Trophoblast cell (in vitro differentiated cells and primary cell): ENCODE measurements at regions not wholly inside any gene's neighbourhood (a gene's known extent, or its start where the extent isn't known, plus 50 kb on each side); places are given as distances from the start of the nearest gene placed in this dataset.
"Not testable (repeated sequence)": the region's sequence is repeated elsewhere in the genome, so short reads cannot be mapped to it uniquely, and the experiment has no call there.

Experiments used
- DNase-seq, 2 donors: peaks; one replicate each; pipeline ENCODE4 v3.0.0-alpha.2; 2016
- H2AFZ ChIP-seq: 2 replicates; pipeline ENCODE4 v1.6.1; 2013; ENCODE audit warnings: low read length, moderate library complexity, mild to moderate bottlenecking; ENCODE audit not compliant: insufficient read depth, poor library complexity
- H2AK5ac ChIP-seq: 2 replicates; pipeline ENCODE4 v1.6.1; 2013; ENCODE audit warnings: mild to moderate bottlenecking, low read length
- H2BK120ac ChIP-seq: 2 replicates; pipeline ENCODE4 v1.6.1; 2013; ENCODE audit warnings: low read length, mild to moderate bottlenecking, moderate library complexity; ENCODE audit not compliant: insufficient read depth, poor library complexity
- H2BK12ac ChIP-seq: 2 replicates; pipeline ENCODE4 v1.6.1; 2013; ENCODE audit warnings: mild to moderate bottlenecking, low read length, moderate library complexity
- H2BK5ac ChIP-seq: 2 replicates; pipeline ENCODE4 v1.6.1; 2013; ENCODE audit warnings: low read length, low read depth, moderate library complexity, mild to moderate bottlenecking; ENCODE audit not compliant: poor library complexity
- H3K14ac ChIP-seq: 2 replicates; pipeline ENCODE4 v1.6.1; 2013; ENCODE audit warnings: mild to moderate bottlenecking, low read length
- H3K18ac ChIP-seq: 2 replicates; pipeline ENCODE4 v1.6.1; 2013; ENCODE audit warnings: mild to moderate bottlenecking, low read length
- H3K23ac ChIP-seq: 2 replicates; pipeline ENCODE4 v1.6.1; 2013; ENCODE audit warnings: low read length
- H3K27ac ChIP-seq: 2 replicates; pipeline ENCODE4 v1.5.1; 2013; ENCODE audit warnings: low read depth, mild to moderate bottlenecking, inconsistent platforms, low read length, moderate library complexity
- H3K27me3 ChIP-seq: 2 replicates; pipeline ENCODE4 v1.6.1; 2013; ENCODE audit warnings: inconsistent platforms, mild to moderate bottlenecking, low read length, moderate library complexity; ENCODE audit not compliant: insufficient read depth
- H3K36me3 ChIP-seq, 2 experiments: 1 replicate in 1 of 2; 2 replicates in 1 of 2; pipeline ENCODE4 v1.6.1; 2013; ENCODE audit warnings: low read length in 2 of 2, mild to moderate bottlenecking in 2 of 2, moderate library complexity in 1 of 2; ENCODE audit not compliant: insufficient read depth in 2 of 2, control insufficient read depth in 1 of 2
- H3K4ac ChIP-seq: 2 replicates; pipeline ENCODE4 v1.6.1; 2013; ENCODE audit warnings: low read depth, mild to moderate bottlenecking, low read length, moderate library complexity
- H3K4me1 ChIP-seq, 2 experiments: 1 replicate in 1 of 2; 2 replicates in 1 of 2; pipeline ENCODE4 v1.6.1; 2013; ENCODE audit warnings: low read length in 2 of 2, mild to moderate bottlenecking in 2 of 2, moderate library complexity in 1 of 2; ENCODE audit not compliant: insufficient read depth in 2 of 2, control insufficient read depth in 1 of 2
- H3K4me2 ChIP-seq: 2 replicates; pipeline ENCODE4 v1.6.1; 2013; ENCODE audit warnings: inconsistent platforms, mild to moderate bottlenecking, low read length, moderate library complexity
- H3K4me3 ChIP-seq: 2 replicates; pipeline ENCODE4 v1.5.1; 2013; ENCODE audit warnings: mild to moderate bottlenecking, low read depth, low read length, inconsistent platforms
- H3K79me1 ChIP-seq: one replicate; pipeline ENCODE4 v1.6.1; 2013; ENCODE audit warnings: low read length
- H3K79me2 ChIP-seq: 2 replicates; pipeline ENCODE4 v1.6.1; 2013; ENCODE audit warnings: low read length, mild to moderate bottlenecking; ENCODE audit not compliant: control insufficient read depth, insufficient read depth, poor library complexity
- H3K9ac ChIP-seq: 2 replicates; pipeline ENCODE4 v1.6.1; 2013; ENCODE audit warnings: mild to moderate bottlenecking, low read length
- H3K9me3 ChIP-seq: 2 replicates; pipeline ENCODE4 v1.6.1; 2013; ENCODE audit warnings: low read depth, mild to moderate bottlenecking, control low read depth, inconsistent platforms, low read length; ENCODE audit not compliant: insufficient read depth
- H4K12ac ChIP-seq: 2 replicates; pipeline ENCODE4 v1.6.1; 2013; ENCODE audit warnings: low read depth, mild to moderate bottlenecking, low read length, moderate library complexity
- H4K8ac ChIP-seq: 2 replicates; pipeline ENCODE4 v1.6.1; 2013; ENCODE audit warnings: low read depth, mild to moderate bottlenecking, low read length, moderate library complexity
- H4K91ac ChIP-seq: one replicate; pipeline ENCODE4 v1.6.1; 2013; ENCODE audit warnings: low read depth, mild to moderate bottlenecking, low read length, moderate library complexity
- WGBS: extraction: QIAGEN DNeasy Blood & Tissue Kit; methylation state at CpG from one replicate; pipeline ENCODE4 v1.1.7; 2013; ENCODE audit warnings: missing lambda C conversion rate; ENCODE audit not compliant: insufficient read length, insufficient coverage; ENCODE audit errors: extremely low coverage; 5-methylcytosine and 5-hydroxymethylcytosine counted together

DNA sequence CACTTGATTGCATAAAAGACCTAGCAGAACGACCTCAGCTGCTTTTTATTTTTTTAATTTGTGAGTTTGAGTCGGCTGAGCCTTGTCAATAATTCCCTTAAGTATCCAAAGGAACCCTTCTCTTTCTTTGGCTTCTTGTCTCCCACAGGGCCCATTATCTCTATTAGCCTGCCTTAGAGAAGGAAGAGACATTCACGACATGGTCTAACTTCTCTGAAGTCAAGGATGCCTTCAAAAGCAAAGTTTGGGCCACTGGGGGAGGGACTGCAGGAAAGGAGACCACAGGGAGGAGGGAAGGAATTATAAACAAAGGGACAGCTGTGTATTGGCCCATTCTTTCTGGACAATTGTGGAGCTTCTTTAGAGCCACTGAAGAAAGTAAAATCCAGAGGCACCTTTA is 126.4 kb downstream of the BRMS1L start:
- Histone ChIP-seq H2AFZ (no peak overlapping the region), H3K27ac (no peak overlapping the region), H2BK120ac (no peak overlapping the region), H3K14ac (no peak overlapping the region), H3K4me1 (no peaks in the 10 kb centered on the region), H3K4me2 (no peak overlapping the region), H4K12ac (no peak overlapping the region), H2BK12ac (no peak overlapping the region), H3K79me1 (no peaks in the 10 kb centered on the region), H2BK5ac (no peak overlapping the region), H4K8ac (no peak overlapping the region), H3K4me3 (no peak overlapping the region), H3K9ac (no peak overlapping the region), H3K18ac (no peak overlapping the region), H3K36me3 (no peaks in the 10 kb centered on the region), H3K9me3 (no peaks in the 10 kb centered on the region), H3K27me3 (no peaks in the 10 kb centered on the region), H2AK5ac (no peak overlapping the region), H3K79me2 (no peaks in the 10 kb centered on the region), H3K4ac (no peak overlapping the region), H3K23ac (no peak overlapping the region), H4K91ac (no peak overlapping the region)
- WGBS: no CpG with 5 or more reads among the region's 3 CpGs
- DNase-seq: no peak

DNA sequence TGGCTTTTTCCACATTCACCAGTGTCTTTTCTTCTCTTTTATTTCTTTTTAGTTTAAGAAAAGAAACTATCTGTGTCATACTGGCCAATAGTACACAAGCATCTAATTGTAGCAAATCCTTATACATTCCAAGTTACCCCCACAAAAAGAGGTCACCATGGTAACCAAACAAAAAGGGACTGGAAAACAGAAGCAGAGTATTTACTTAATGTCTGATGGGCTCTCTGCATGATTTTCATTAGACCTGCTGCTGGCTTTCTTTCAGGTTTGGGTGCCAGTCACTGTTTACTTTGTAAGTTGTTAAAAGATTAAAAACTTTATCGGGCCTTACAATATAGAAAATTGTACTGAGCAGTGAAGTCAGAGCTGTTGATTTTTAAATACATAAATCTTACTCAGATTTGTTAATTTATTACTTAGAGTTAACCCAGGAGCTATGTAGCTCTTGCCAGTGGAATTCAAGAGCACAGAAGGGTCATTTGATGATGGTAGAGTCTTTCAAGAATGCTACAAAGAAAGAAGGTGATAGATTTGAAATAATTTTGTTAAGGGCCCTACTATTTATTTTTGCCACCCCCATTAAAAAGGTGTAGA is 123.9 kb downstream of the BRMS1L start:
- Histone ChIP-seq H3K27me3 (no peaks in the 10 kb centered on the region), H3K4me2 (no peak overlapping the region), H3K79me1 (no peaks in the 10 kb centered on the region), H3K4ac (no peak overlapping the region), H3K4me1 (no peaks in the 10 kb centered on the region), H2AFZ (no peak overlapping the region), H2AK5ac (no peak overlapping the region), H2BK5ac (no peak overlapping the region), H3K4me3 (no peak overlapping the region), H3K36me3 (no peaks in the 10 kb centered on the region), H4K91ac (no peak overlapping the region), H3K14ac (no peak overlapping the region), H3K23ac (no peak overlapping the region), H3K27ac (no peak overlapping the region), H3K18ac (no peak overlapping the region), H3K9ac (no peak overlapping the region), H4K12ac (no peak overlapping the region), H4K8ac (no peak overlapping the region), H2BK12ac (no peak overlapping the region), H3K9me3 (no peaks in the 10 kb centered on the region), H3K79me2 (no peaks in the 10 kb centered on the region), H2BK120ac (no peak overlapping the region)
- WGBS: no CpG with 5 or more reads among the region's 1 CpG
- no peak for DNase-seq

DNA sequence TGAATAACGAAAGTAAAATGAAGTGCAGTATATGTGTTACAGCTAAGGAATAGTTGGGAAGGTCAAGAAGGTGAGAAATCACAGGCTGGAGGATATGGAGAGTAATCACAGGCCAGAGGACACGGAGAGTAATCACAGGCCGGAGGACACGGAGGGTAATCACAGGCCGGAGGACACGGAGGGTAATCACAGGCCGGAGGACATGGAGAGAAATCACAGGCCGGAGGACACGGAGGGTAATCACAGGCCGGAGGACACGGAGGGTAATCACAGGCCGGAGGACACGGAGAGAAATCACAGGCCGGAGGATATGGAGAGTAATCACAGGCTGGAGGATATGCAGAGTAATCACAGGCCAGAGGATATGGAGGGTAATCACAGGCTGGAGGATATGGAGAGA is 121.8 kb downstream of the BRMS1L start:
- not testable (repeated sequence) for H3K4ac ChIP-seq, H3K14ac ChIP-seq, H2BK5ac ChIP-seq, H3K23ac ChIP-seq, H3K9me3 ChIP-seq, H4K8ac ChIP-seq, H2AK5ac ChIP-seq, H2BK12ac ChIP-seq, H2BK120ac ChIP-seq, H3K4me1 ChIP-seq, DNase-seq, H4K91ac ChIP-seq, H3K79me1 ChIP-seq, H2AFZ ChIP-seq, H3K18ac ChIP-seq, H3K27ac ChIP-seq, H3K79me2 ChIP-seq, H3K4me3 ChIP-seq, H3K27me3 ChIP-seq, H3K4me2 ChIP-seq, H3K36me3 ChIP-seq, H3K9ac ChIP-seq, H4K12ac ChIP-seq
- WGBS: no CpG with 5 or more reads among the region's 14 CpGs

DNA sequence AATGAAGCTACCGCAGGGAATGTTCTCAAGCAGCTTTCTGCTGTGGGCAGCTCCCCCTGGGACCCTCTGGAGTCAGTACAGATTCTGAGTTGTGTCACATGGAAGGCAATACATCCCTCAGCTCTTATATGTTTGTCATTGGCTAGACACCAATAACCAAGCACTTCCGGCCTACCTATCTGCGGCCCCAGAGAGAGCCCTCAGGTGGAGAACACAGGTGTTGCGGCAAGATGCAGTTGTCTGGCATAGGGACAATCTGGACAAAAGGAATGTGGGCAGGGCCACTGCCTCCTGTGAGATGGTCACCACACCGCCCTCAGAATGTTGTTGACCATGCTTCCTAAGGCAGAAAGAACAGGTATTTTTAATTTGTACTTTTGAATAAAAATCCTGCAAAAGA is 118.7 kb downstream of the BRMS1L start:
- H3K4ac ChIP-seq: no peak overlapping the region
- H3K27ac ChIP-seq: no peak overlapping the region
- no peaks in the 10 kb centered on the region for H3K4me1 ChIP-seq
- DNase-seq: peak in 1 of 2 donors; percentile 22
- no peaks in the 10 kb centered on the region for H3K79me2 ChIP-seq
- no peaks in the 10 kb centered on the region for H3K36me3 ChIP-seq
- H2BK120ac ChIP-seq: no peak overlapping the region
- H3K4me3 ChIP-seq: no peak overlapping the region
- no peak overlapping the region for H4K91ac ChIP-seq
- H3K4me2 ChIP-seq: no peak overlapping the region
- H2AFZ ChIP-seq: no peak overlapping the region
- no peak overlapping the region for H4K8ac ChIP-seq
- no peak overlapping the region for H3K18ac ChIP-seq
- no peak overlapping the region for H3K23ac ChIP-seq
- H2AK5ac ChIP-seq: no peak overlapping the region
- no peaks in the 10 kb centered on the region for H3K79me1 ChIP-seq
- no peak overlapping the region for H3K9ac ChIP-seq
- no peaks in the 10 kb centered on the region for H3K27me3 ChIP-seq
- H2BK12ac ChIP-seq: no peak overlapping the region
- H2BK5ac ChIP-seq: no peak overlapping the region
- H3K14ac ChIP-seq: no peak overlapping the region
- H3K9me3 ChIP-seq: no peaks in the 10 kb centered on the region
- no peak overlapping the region for H4K12ac ChIP-seq
- no CpG with 5 or more reads among the region's 5 CpGs for WGBS
